Kidney epithelial cell (primary cell): ENCODE measurements at regions not wholly inside any gene's neighbourhood (a gene's known extent, or its start where the extent isn't known, plus 50 kb on each side); places are given as distances from the start of the nearest gene placed in this dataset.
"Not testable (repeated sequence)": the region's sequence is repeated elsewhere in the genome, so short reads cannot be mapped to it uniquely, and the experiment has no call there.

ENCODE experiments used
- DNase-seq: peaks from one replicate; pipeline ENCODE4 v3.0.0-alpha.2; 2010; ENCODE audit warnings: low read depth
- H3K27me3 ChIP-seq: 2 replicates; pipeline ENCODE4 v1.6.0; 2011; ENCODE audit warnings: low read length; ENCODE audit not compliant: control insufficient read depth, insufficient read depth
- H3K36me3 ChIP-seq: 2 replicates; pipeline ENCODE4 v1.5.1; 2011; ENCODE audit warnings: low read length; ENCODE audit not compliant: control insufficient read depth, insufficient read depth
- H3K4me3 ChIP-seq: 2 replicates; pipeline ENCODE4 v1.5.1; 2011; ENCODE audit warnings: low read depth, mild to moderate bottlenecking, control low read depth, low read length
- TF ChIP-seq, protein P1 (sequence below): IDR thresholded peaks from 2 replicates; pipeline ENCODE4 v1.5.1; 2011; ENCODE audit warnings: mild to moderate bottlenecking, moderate library complexity, low read length, control low read depth, inconsistent platforms; ENCODE audit not compliant: insufficient read depth, poor library complexity, severe bottlenecking

DNA sequence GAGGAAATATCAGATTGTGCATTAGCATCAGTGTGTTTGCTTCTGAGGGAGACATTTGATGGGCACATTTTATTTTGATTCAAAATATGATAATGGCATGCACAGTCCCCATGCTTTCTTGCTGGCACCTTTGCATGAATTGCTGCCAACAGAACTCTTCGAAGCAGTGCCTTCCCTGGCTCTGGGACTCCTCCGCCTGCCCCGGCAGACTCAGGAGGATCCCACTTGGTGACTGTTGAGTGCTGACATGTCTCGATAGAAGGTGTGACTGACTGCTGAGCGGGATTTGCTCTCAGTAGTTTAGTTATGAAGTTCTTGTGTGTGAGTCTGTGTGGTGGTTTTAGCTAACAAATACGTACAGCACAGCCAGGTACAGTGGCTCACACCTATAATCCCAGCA, 239.7 kb downstream of the FGF9 start:
- Histone ChIP-seq H3K4me3 (no peak overlapping the region), H3K27me3 (no peaks in the 10 kb centered on the region), H3K36me3 (no peaks in the 10 kb centered on the region)
- TF ChIP-seq, protein P1, sequence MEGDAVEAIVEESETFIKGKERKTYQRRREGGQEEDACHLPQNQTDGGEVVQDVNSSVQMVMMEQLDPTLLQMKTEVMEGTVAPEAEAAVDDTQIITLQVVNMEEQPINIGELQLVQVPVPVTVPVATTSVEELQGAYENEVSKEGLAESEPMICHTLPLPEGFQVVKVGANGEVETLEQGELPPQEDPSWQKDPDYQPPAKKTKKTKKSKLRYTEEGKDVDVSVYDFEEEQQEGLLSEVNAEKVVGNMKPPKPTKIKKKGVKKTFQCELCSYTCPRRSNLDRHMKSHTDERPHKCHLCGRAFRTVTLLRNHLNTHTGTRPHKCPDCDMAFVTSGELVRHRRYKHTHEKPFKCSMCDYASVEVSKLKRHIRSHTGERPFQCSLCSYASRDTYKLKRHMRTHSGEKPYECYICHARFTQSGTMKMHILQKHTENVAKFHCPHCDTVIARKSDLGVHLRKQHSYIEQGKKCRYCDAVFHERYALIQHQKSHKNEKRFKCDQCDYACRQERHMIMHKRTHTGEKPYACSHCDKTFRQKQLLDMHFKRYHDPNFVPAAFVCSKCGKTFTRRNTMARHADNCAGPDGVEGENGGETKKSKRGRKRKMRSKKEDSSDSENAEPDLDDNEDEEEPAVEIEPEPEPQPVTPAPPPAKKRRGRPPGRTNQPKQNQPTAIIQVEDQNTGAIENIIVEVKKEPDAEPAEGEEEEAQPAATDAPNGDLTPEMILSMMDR: no peak
- no peak for DNase-seq

DNA sequence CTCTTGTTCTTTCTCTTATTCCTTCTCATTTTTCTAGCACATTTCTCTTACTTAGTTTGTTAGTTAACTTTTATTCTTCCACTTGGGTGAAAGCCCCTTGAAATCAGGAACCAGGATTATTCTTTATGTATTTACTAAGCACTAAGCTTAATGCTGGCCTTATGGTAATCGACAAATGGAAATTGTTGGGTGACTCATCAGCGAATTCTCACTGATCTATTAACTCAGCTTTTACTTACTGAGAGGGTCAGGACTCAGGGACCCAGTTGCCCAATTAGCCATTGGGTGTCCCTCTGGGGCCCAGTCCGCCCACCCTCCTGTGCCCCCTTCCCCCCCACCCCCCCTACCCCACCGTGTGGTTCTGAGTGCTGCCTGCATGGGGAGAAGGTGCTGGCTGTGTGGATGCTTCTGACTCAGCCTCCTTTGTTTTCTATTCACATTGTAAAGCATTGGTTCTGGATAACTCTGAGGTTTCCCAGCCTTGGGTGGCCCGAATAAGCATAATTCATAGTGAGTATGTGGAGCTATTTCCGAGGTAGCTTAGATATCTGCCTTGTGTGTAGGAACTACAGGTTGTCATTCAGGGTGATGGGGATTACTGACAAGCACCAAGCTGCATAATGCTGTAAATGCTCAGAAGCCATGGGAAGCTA, 240.9 kb downstream of the FGF9 start:
- no peaks in the 10 kb centered on the region for H3K27me3 ChIP-seq
- no peak for DNase-seq
- TF ChIP-seq, protein P1: no peak

DNA sequence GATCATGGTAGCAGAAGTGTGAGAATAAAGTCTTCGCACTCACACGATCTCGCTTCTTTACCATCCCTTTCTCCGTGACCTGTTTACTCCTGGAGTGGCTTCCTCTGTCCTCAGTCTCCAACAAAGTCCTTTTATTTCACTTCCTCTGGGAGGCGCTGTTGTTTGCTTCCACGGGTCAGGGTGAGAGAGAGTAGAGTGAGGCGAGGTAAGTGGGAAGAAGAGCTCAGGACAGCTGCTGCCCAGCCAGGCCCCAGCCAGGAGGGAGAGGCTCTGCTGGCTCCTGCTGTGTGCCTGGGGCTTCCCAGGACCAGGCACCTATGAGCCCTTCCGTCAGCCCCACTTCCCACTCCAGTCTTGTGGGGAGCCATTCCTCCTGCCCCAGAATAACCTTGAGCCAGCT, 242.1 kb downstream of the FGF9 start:
- TF ChIP-seq, protein P1: no peak
- no peak for DNase-seq
- Histone ChIP-seq H3K27me3 (no peaks in the 10 kb centered on the region), H3K4me3 (no peak overlapping the region), H3K36me3 (no peaks in the 10 kb centered on the region)

More for the DNA sequence above, 240.9 kb downstream of the FGF9 start:
- Histone ChIP-seq H3K4me3 (no peak overlapping the region), H3K36me3 (no peaks in the 10 kb centered on the region)

DNA sequence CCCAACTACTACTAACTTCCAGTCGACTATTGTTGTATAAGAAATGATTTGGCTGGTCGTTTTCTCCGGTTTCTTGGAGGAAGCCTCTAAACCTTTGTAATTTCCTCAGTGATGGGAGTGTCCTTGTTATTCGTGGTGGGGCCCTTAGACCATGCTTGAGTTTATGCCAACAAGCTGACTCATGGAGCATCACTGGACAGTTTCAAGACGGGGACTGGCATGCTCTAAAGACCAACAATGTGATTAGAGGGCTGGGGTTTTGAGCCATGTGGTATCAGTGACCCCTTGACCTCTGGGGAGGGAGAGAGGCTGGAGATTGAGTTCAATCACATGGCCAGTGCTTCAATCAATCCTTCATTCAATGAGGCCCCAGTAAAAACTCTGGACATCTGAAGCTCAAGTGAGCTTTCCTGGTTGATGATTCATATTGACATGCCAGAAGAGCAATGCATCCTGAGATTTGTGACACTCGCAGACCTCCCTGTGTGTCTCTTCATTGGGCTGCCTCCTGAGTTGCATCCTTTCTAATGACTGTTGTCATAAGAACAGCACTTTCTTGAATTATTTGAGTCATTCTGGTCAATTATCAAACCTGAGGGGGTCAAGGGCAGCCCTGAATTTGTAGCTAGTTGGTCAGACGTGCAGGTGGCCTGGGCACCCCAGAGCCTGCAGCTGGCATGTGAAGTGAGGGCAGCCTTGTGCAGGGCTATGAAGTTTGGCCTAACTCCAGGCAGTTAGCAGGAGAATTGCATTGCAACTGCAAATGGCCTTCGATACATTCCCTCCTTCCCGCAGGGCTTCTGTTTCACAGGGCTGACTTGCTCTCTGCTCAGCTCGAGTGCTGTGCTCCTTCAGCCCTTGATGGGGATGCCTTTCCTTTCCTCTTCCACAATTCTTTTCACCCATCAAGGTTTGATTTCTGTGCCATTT, 246.5 kb downstream of the FGF9 start:
- H3K36me3 ChIP-seq: no peaks in the 10 kb centered on the region
- TF ChIP-seq, protein P1: no peak
- DNase-seq: no peak
- no peak overlapping the region for H3K4me3 ChIP-seq
- H3K27me3 ChIP-seq: no peaks in the 10 kb centered on the region

DNA sequence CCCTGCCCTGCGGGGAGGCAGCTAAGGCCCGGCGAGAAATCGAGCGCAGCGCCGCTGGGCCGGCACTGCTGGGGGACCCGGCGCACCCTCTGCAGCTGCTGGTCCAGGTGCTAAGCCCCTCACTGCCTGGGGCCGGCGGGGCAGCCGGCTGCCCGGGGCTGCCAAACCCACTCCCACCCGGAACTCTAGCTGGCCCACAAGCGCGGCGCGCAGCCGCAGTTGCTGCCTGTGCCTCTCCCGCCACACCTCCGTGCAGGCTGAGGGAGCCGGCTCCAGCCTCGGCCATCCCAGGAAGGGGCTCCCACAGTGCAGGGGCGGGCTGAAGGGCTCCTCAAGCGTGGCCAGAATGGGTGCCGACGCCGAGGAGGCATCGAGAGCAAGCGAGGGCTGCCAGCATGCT, 249.9 kb downstream of the FGF9 start:
- not testable (repeated sequence) for H3K4me3 ChIP-seq, DNase-seq, H3K27me3 ChIP-seq, H3K36me3 ChIP-seq

DNA sequence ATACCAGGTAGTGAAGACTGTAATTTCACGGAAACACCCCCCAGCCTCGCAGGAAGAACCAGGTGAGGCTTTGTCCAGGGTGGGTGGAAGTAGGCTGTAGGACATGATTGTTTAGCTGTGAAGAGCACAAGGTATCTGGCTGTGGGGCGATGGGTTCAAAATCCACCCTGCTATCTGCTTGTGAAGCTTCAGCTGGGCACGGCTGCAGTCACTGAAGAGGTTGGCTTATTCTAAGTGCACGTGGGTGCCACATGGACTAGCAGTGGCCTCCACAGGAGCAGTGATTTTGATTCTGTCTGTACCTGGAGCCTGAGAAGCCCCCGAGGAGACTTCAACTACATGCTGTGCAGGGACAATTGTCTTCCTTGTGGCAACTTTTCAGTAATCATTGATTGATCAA, 254.1 kb downstream of the FGF9 start:
- Histone ChIP-seq H3K4me3 (no peak overlapping the region), H3K27me3 (no peaks in the 10 kb centered on the region), H3K36me3 (no peaks in the 10 kb centered on the region)
- DNase-seq: no peak
- TF ChIP-seq, protein P1: no peak
